Left ventricle myocardium inferior (tissue), 1 donor: ENCODE measurements at regions not wholly inside any gene's neighbourhood (a gene's known extent, or its start where the extent isn't known, plus 50 kb on each side); places are given as distances from the start of the nearest gene placed in this dataset.

Source experiments
- DNase-seq: peaks from one replicate; pipeline ENCODE4 v3.0.0-alpha.2; 2020
- H3K27ac ChIP-seq: fragments of 200-600 bp; replicated peaks from 2 replicates; pipeline ENCODE4 v1.8.0; 2021
- H3K27me3 ChIP-seq: fragments of 200-600 bp; 2 replicates; pipeline ENCODE4 v1.8.0; 2021; ENCODE audit warnings: low read depth
- H3K36me3 ChIP-seq: fragments of 200-600 bp; 2 replicates; pipeline ENCODE4 v1.8.0; 2021
- H3K4me1 ChIP-seq: fragments of 200-600 bp; 2 replicates; pipeline ENCODE4 v1.8.0; 2021
- H3K4me3 ChIP-seq: fragments of 200-600 bp; 2 replicates; pipeline ENCODE4 v1.8.0; 2021; ENCODE audit warnings: mild to moderate bottlenecking, moderate library complexity
- H3K9me3 ChIP-seq: fragments of 200-600 bp; replicated peaks from 2 replicates; pipeline ENCODE4 v1.8.0; 2021
- CTCF ChIP-seq: fragments of 200-600 bp; IDR thresholded peaks from 2 replicates; pipeline ENCODE4 v1.8.0; 2021; ENCODE audit warnings: antibody characterized with exemption, mild to moderate bottlenecking, borderline replicate concordance
- intact Hi-C: fragments of 100-400 bp; cut with micrococcal nuclease; formaldehyde crosslinking; loops from one replicate; pipeline ENCODE4 v1.11.0; 2022
- donor health status: DM: no; HTN: yes; CAD: no; lungs with severe emphysema.

GRCh38 chr9:1875921-1876448 lies 139.2 kb upstream of the SMARCA2 start:
- no peaks in the 10 kb centered on the region for H3K36me3 ChIP-seq
- no peak overlapping the region for H3K27ac ChIP-seq
- DNase-seq: no peak
- H3K4me3 ChIP-seq: no peak overlapping the region
- no peak for TF ChIP-seq CTCF
- H3K9me3 ChIP-seq: no peaks in the 10 kb centered on the region
- intact Hi-C loops: no loop called here
- H3K4me1 ChIP-seq: no peaks in the 10 kb centered on the region
- H3K27me3 ChIP-seq: peaks cover 10% of the 10 kb centered on the region

GRCh38 chr9:1876891-1877496 lies 138.2 kb upstream of the SMARCA2 start:
- Histone ChIP-seq H3K4me1 (no peaks in the 10 kb centered on the region), H3K27me3 (peaks cover 10% of the 10 kb centered on the region), H3K27ac (no peak overlapping the region), H3K4me3 (no peak overlapping the region), H3K36me3 (no peaks in the 10 kb centered on the region), H3K9me3 (no peaks in the 10 kb centered on the region)
- no peak for DNase-seq
- TF ChIP-seq CTCF: no peak
- intact Hi-C loops: no loop called here

- intact Hi-C loops: no loop called here
- H3K4me1 ChIP-seq: no peaks in the 10 kb centered on the region
- no peak overlapping the region for H3K27ac ChIP-seq
- H3K9me3 ChIP-seq: no peaks in the 10 kb centered on the region
- no peak for TF ChIP-seq CTCF
- no peak overlapping the region for H3K4me3 ChIP-seq
- DNase-seq: no peak
- H3K27me3 ChIP-seq: peaks cover 4% of the 10 kb centered on the region
- H3K36me3 ChIP-seq: no peaks in the 10 kb centered on the region
These were observed 137.2 kb upstream of the SMARCA2 start for GRCh38 chr9:1877951-1878350.

GRCh38 chr9:1878811-1879210 lies 136.3 kb upstream of the SMARCA2 start:
- no peaks in the 10 kb centered on the region for H3K4me1 ChIP-seq
- no peak overlapping the region for H3K27ac ChIP-seq
- H3K4me3 ChIP-seq: no peak overlapping the region
- intact Hi-C loops: no loop called here
- H3K27me3 ChIP-seq: no peaks in the 10 kb centered on the region
- TF ChIP-seq CTCF: no peak
- no peaks in the 10 kb centered on the region for H3K9me3 ChIP-seq
- DNase-seq: no peak
- no peaks in the 10 kb centered on the region for H3K36me3 ChIP-seq

GRCh38 chr9:1879501-1879900 lies 135.6 kb upstream of the SMARCA2 start:
- Histone ChIP-seq H3K4me1 (no peaks in the 10 kb centered on the region), H3K4me3 (no peak overlapping the region), H3K9me3 (no peaks in the 10 kb centered on the region), H3K36me3 (no peaks in the 10 kb centered on the region), H3K27ac (no peak overlapping the region), H3K27me3 (peaks cover 5% of the 10 kb centered on the region)
- DNase-seq: no peak
- intact Hi-C loops: no loop called here
- TF ChIP-seq CTCF: no peak
